Fibroblast of the conjunctiva (primary cell): ENCODE measurements at regions not wholly inside any gene's neighbourhood (a gene's known extent, or its start where the extent isn't known, plus 50 kb on each side); places are given as distances from the start of the nearest gene placed in this dataset.

ENCODE experiments used
- DNase-seq: peaks from one replicate; pipeline ENCODE4 v3.0.0-alpha.2; 2010; ENCODE audit warnings: low read depth

DNA sequence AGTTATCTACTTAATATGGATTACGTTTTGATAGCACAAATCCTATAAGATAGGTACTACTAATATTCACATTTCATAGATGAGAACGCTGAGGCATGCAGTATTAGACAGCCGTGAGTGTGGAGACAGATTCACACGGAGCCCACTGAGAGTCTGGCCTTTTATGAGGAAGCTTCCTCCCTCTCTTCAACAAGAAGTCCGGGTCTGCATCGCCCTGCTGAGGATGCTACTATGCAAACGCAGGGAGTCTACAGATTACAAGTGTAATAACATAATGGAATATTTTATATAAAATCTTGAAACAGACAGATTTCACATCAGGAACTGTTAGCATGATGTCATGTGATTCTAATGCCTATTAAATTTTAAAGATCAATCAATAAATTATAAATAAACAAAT lies 255.9 kb upstream of the GLI3 start:
- DNase-seq, result no peak

DNA sequence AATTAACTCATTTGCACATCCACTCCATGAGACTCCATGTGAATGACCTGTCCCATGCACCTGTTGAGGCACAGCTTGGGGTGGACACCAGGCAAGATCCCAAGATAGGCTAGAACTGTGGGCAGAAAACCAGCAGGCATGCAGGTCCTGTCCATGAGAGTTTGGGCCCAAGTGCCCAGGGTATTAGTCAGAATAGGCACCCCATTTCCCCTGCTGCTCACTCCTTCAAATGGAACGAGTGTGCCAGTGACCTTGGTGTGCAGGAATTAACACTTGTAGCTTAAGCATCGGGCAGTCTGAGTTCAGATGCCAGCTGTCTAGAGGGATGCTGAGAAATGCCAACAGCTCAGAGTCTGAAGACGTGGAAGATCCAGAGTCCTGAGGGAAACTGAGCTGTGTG lies 254.1 kb upstream of the GLI3 start:
- DNase-seq, result no peak

DNA sequence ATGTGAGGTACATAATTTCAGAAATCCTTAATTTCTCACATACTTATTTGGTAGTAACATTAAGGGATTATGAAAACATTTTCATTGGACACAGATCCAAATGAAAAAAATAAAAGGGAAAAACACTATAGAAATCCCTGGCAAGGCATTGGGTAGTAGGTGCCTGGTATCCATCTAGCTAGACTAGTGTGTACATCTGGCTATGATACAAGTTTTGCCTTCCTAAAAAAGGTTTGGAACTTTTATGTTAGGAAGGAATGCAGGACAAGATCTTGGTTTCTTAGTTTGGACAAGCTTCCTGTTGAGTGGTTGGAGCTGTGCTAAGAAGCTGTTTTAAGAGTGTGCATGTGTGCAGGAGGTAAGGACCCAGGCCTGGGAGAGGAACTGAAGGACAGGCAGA lies 252.3 kb upstream of the GLI3 start:
- no peak for DNase-seq

DNA sequence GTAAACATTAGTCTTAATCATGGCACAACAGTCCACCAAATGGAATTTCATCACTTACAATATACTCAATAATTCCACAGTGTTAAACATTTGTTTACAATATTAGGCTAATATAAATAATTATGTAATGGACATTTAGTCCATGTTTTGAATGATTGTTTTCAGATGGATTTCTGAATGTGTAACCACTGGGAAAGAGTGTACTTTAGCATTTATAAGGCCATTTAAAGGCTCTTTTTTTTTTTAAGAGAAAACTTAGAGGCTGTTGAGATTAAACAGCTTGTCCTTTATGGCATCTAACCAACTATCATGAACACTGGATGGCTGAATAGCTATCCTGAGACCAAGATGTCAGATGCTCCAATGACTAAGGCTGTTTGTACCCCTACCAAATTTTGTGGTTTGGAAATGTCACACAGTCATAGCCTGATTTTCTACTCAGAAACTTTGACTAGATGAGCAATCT lies 248.3 kb upstream of the GLI3 start:
- no peak for DNase-seq

DNA sequence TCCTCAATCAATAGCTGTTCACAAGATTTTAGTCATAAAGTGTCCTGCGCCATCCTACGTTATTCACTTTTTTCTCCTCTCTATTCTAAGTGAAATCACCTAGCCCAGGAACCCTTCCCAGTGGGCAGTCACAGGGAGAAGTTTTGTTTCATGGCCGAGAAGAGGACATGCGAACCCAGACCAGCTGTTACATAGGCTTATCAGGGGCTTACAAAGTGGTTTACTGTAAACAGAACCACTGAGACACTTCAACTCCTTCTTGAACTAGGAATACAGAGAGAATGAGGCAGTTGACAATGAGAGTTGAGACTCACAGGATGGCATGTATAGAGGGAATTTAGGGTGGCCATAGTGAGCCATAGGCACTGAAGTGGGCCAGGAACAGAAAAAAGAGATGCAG lies 246.9 kb upstream of the GLI3 start:
- no peak for DNase-seq

DNA sequence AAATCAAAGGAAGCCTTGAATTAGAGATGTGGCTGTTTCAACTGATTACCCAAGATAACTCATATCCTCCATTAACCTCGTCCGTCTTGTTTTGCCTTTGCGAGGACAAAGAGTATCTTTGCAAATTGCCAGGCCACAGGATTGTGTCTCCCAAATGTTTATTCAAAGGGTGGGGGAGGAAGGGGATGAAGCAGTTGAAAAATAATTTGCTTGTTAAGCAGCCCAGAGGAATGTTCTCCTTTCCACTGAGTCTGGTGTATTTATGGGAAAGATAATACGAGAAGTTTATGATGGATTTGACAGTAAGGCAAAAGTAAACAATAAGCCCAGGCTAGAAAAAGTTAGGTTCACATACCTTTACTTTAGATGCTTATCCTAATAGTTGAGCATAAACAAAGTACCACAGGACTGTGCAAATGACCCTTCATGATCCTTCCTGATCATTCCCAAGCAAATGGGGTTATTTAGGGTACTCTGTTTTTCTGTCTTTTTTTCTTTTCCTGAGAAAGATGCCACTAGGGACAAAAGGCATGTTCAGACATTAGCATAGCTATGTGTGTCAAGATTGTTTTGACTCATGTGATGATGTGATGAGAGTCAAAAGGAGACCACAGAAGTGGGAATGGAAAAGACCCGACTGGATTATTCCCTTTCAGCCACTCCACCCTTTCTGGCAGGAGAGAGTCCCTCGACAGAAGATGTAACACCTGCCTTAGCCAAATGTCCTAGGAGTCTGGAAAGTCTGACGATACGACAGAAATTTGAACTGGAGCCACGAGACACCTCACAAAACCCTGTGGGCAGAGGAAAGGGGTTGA lies 243.0 kb upstream of the GLI3 start:
- DNase-seq, result no peak

DNA sequence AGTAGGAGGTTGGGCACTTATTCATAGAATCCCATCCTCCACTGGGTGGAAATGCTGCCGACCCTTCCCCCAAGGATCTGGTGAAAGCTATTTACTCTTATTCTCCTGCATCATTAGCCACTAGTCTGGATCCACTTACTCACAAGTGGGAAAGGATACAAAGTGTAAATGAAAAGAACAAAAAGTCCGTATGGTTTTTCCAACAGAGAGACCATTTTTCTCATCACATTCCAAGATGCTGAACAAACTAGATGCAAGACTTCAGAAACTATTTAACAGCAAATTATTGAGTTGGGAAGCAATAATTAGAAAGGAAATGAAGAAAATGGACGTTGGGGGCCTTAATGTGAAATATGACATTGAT lies 242.4 kb upstream of the GLI3 start:
- DNase-seq, result no peak

DNA sequence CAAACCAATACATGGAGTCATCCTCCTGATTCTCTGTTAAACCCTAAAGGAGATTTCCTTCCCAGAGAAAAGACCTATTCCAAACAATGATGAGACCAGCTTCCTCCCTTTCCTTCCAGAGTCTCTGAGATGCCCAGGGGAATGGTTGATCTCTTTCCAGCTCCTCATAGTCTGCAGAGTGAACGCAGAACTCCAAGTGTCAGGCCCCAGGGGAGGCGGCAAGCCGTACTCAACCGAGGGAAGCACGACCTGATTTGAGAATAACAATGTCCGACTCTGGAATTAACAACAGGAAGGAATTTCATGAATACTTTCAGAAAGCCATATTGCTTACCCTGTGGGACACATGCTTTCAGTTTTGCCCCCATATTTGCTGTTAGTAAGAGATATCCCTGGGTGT lies 241.7 kb upstream of the GLI3 start:
- DNase-seq, result no peak

DNA sequence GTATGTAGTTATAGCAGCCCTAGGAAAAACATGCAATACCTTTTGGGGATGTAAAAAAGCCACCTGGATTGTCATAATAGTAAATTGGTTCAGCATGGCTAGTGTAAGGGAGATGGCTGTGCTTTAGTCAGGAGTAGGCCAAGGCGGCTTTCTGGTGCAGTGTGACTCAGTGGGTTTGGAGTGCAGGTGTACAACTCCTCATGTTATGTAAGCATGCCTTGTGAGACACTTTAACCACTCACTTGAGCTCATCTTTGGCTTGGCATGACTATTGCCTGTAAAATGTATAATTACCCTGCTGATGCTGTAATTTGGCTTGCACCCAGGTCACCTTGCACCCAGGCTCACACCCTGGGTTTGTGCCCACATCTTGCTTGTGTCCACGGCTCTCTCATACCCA lies 239.2 kb upstream of the GLI3 start:
- DNase-seq, result no peak

DNA sequence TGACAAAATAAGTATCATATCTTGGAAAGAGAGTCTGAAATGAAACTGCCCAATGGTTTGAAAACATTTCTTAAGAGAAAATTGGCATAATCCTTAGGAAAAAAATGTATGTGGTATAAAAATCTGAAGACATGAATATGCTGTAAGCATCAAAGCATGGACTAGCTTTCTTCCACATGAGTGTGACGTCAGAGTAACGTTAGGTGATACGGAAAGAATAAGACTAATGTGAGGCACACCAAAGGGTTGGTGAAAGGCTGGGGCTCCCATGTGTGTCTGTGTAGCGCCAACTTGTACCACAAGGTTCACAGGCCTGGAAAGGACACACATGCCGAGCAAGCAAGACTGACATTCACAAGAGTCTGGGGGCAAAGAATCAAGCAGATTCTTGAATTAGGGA lies 238.1 kb upstream of the GLI3 start:
- DNase-seq, result no peak

DNA sequence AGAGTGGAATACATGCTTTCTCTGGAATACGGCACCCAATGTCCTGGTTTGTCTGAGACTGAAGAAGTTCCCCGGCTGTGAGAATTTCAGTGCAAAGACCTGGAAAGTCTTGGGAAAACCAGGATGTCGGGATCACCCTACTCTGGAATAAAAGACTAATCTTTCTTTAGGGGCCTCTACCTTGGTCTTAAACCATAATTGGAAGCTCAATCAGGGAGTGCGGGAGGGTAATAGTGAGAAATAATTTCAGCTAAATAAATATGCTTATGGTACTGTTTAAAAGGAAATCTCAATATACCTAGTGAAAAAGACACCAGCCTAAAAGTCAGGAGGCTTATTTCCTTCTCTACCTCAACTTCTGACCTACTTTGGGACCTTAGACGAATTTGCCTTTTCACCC lies 236.1 kb upstream of the GLI3 start:
- no peak for DNase-seq

DNA sequence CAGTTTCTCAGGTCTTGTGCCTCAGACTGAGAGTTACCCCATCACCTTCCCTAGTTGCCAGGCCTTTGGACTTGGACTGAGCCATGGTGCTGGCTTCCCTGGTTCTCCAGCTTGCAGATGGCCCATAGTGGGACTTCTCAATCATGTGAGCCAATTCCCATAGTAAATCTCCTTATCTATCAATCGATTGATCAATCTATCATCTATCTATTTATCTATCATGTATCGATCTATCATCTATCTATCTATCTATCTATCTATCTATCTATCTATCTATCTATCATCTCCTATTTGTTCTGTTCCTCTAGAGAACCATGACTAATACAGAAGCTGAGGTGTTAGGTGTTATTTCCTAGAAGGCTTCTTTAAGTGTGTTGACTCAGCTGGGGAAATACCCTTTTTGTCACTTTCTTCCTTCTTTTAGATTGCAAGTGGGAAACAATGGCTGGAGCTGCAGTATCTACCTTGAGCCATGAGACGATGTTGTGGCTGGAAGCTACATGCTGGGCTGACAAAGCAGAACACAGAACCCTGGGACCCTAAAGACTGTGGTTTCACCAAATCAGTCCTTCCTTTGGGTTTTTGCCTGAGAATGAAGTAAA lies 234.7 kb upstream of the GLI3 start:
- no peak for DNase-seq

DNA sequence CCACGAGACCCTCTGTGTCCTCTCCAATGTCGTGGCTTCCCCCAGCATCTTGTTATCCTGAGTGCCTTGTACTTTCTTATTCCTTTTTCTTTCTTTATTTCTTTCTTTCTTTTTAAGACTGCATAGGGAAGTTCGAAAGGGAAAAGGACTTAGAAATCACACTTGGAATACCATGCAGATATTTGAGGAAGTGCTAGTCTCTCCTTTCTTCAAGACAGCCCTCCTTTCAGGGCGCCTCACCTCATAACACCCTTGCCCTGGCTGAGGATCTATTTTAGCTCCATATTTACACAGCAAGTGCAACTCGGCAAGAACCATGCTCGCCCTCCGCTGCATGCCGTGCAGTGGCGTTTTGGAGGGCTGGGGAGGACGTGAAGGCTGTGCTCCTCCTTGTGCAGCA lies 232.3 kb upstream of the GLI3 start:
- no peak for DNase-seq

DNA sequence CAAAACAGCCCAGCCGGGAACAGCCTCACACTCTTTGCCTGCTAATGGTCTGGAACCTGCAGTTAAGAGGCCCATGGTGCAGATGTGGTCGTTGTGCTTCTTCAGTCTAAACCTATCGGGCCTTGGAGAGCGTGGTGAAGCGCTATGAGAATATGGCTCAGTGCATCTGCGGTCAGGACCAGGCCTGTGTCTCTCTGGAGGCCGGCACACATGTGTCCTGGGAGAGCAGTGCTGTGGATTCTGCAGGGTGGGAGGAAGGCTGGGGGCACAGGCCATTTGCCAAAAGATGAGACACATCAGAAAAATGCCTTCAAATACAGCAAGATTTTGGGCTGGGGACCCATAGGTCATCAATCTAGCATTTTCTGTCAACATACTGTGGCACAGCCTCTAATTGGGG lies 231.5 kb upstream of the GLI3 start:
- no peak for DNase-seq

DNA sequence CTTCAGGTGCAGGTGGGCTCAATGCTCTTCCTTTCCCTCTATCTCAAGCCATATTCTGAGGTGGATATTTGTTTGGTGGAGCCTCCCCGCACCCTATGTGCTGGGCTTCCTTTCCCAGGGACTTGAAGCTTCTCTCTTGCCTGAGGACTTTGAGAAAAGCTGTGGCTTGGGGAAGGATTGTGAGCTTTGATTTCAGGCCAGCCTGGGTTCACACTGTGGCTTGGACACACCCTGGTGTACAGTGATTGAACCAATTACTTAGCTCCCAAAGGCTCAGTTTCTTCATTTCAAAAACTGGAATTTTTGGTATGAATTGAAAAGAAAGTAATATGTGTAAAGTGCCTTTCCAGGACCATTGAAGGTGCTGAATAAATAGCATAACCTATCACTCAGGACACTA lies 224.5 kb upstream of the GLI3 start:
- no peak for DNase-seq

DNA sequence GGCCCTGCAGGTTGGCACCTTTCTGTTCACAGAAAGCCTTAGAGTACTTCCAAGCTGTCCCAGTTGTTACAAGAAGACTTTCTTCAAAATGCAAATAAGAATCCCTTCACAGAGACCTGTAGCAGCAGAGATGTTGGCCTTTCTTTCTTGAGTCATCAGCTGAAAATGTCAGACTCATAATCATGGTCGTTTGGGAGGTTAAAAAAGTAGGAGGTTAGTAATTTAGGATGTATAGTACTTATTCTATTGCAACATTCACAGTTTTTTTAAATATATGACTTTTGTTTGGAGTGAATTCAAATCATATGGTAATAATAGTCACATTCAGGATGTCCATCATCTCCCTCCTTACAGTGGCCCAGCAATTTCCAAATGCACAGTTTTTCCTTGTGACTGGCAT lies 223.9 kb upstream of the GLI3 start:
- no peak for DNase-seq

DNA sequence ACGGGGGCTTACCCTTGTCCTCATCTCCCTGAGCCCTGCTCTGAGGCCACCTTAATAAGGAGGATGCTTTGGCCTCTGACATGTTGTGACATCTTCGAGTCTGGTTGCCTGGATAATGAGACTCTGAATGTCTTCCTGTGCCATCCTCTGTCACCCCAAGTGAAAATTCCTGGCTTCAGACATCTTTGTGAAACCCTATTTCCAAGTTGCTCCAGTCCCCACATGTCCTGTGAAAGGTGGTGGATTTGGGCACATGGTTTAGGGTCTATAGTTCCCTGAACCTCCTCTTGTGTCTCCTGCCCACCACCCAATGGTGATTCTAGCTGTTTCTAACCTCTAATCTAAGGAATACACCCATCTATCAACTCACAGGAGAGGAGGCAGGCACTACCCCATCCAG lies 223.1 kb upstream of the GLI3 start:
- DNase-seq, result no peak

DNA sequence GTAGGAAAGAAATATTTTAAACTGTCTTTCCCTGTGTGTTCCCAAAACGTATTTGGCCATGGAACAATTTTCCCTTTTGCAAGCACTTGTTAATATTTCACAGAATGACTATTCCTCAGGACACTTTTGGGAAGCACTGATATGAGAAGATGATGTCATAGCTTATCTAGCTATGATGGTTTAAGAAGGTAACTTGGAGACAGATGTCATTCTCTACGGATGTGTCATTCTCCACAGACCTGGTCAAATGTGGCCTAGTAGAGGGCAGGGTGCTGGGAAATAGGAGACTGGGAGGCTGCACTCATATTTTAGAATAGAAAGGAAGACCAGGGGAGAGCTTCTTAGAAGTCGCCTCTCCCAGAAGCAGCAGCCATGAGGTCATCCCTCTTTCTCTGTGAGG lies 220.7 kb upstream of the GLI3 start:
- DNase-seq, result no peak

DNA sequence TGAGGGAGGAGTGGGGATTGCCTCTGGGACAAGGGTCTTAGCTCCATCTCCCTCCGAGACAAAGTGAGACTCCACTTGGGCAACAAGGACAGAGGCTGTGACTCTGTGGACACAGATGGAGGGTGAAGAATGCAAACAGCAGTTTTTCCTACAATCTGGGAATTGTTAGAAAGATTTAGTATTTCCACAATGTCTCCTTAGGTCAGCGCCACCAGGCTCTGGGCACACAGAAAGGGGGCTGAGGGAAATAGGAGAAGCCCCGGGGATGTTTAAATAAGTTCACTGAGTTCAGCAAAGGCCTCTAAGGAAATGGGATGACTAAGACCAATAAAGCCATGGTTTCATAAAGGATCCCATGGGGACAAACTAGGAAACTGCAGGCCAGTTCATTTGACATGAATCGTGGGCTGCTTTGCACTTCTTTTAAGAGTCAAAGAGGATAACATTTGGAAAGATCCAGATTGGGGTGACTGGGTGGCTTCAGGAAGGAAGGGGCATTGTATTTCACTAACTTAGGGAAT lies 219.8 kb upstream of the GLI3 start:
- DNase-seq, result no peak

DNA sequence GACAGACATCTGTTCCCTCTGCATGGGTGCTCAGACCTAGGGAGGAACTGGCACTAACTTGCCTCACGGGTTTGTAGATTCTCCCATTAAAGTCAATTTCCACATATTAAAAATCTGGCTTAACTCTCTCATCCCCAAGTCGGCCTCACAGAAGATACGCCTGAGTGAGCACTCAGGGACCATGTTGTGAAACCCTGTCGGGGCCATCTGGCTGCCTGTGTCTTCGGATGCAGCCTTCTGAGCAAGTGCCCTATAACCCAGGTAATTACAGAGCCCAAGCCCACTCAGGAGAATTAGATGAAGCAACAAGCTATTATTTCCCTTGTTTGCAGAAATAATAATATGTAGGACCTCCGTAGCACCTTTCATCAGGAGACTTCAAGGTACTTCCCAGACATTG lies 219.3 kb upstream of the GLI3 start:
- no peak for DNase-seq

DNA sequence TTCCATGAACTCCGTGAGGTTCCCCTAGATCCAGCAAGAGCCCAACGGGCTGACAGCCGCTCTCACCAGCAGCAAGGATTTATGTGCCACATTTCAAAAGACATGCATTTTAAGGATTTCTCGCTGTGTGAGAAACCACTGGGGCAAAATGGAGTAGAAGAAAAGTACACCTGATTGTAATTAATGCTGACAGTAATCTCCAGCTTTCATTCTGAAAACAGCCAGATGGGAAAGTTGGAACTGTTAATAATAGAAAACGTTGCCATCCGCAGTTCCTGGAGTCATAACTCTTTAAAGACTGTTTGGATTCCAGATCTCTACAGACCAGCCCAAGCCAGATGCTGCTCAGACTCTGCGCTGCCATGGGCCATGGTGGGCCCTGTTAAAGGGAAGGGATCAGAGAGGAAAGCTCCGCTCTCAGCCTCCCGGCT lies 216.9 kb upstream of the GLI3 start:
- no peak for DNase-seq

DNA sequence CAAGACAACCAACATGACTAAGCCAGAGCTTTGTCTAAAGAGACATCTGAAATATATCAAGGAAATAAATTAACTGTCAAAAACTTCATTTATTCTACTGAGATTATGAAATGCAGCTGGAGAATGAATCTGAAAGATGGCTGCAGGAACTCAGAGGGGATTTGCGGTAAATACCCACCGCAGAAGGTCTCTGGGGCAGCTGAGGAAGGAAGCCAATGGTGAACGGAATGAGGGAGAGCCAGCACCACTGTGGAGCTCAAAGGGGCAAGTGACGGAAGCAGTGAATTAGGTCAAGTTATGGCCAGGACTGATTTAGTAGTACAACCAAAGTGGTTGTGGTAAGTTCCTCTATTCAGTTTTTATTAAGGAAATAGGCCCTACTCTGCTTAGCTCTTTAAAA lies 215.3 kb upstream of the GLI3 start:
- no peak for DNase-seq

DNA sequence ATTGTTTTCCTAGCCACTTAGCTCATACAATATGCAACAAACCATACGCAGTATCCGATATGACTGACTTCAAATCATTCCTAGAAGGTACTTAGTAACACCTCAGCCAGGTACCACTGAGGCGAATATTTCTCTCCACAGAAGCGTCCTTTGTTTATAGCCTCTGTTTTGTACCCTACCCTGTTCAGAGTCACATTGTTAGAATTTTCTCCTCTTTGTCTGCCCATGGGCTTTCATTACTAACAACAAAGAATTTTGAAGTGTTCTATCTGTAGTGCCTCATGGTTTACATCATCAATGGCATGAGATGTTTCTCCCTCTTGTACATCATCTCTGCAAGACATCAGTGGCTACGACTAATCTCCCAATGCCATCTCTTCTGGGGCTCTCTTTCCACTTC lies 212.4 kb upstream of the GLI3 start:
- no peak for DNase-seq

DNA sequence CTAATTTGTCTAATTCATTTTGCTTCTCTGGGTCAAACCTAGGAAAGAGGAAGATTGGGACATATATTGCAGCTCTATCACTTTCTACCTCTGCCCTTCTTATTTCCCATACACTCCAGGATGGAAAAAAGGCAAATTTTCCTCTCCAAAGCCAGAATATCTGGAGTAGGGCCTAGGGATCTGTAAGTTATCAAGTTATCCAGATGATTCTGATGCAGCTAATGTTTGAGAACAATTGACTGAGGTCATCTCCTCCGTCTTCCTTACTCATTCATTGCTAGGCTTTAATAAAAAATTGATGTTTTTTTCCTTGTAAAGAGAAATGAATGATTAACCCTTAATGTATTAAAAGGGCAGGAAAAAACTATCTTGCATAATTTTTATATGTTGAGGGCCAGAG lies 211.9 kb upstream of the GLI3 start:
- no peak for DNase-seq
